Gastrocnemius medialis (tissue), 4 donors: ENCODE measurements at regions not wholly inside any gene's neighbourhood (a gene's known extent, or its start where the extent isn't known, plus 50 kb on each side); places are given as distances from the start of the nearest gene placed in this dataset.

Experiments
- ATAC-seq, 2 donors: fragments of 150-250 bp; one replicate each; pipeline ENCODE4 v1.9.1; 2016
- DNase-seq, 2 donors: peaks; one replicate each; pipeline ENCODE4 v3.0.0-alpha.2; 2019
- H3K27ac ChIP-seq, 4 donors: fragments of 200-600 bp; sonication (generic); 1 replicate in 1 of 4; 2 replicates in 3 of 4; pipeline ENCODE4 v1.5.1; 2016 to 2018; ENCODE audit warnings: mild to moderate bottlenecking in 2 of 4, moderate library complexity in 1 of 4
- H3K27me3 ChIP-seq, 3 donors: fragments of 200-600 bp; sonication (generic) in 2 of 3; 1 replicate in 1 of 3; 2 replicates in 2 of 3; pipeline versions ENCODE4 v1.5.1 to v1.6.0; 2016 to 2019; ENCODE audit warnings: mild to moderate bottlenecking in 1 of 3, moderate library complexity in 1 of 3
- H3K36me3 ChIP-seq, 2 donors: fragments of 200-600 bp; sonication (generic) in 1 of 2; one replicate each; pipeline ENCODE4 v1.5.1; 2017 to 2018
- H3K4me1 ChIP-seq, 2 donors: fragments of 200-600 bp; sonication (generic) in 1 of 2; one replicate each; pipeline ENCODE4 v1.5.1; 2016 to 2017; ENCODE audit warnings: mild to moderate bottlenecking in 2 of 2
- H3K4me3 ChIP-seq, 4 donors: fragments of 200-600 bp; sonication (generic) in 3 of 4; 1 replicate in 1 of 4; 2 replicates in 3 of 4; pipeline ENCODE4 v1.5.1; 2016 to 2019; ENCODE audit warnings: mild to moderate bottlenecking in 2 of 4
- H3K9me3 ChIP-seq, 3 donors: fragments of 200-600 bp; sonication (generic) in 2 of 3; 1 replicate in 1 of 3; 2 replicates in 2 of 3; pipeline ENCODE4 v1.5.1; 2016 to 2019
- POLR2A ChIP-seq, 2 donors: fragments of 450-650 bp; IDR thresholded peaks; one replicate each; pipeline ENCODE4 v1.6.1; 2017; ENCODE audit warnings: antibody characterized with exemption in 2 of 2, mild to moderate bottlenecking in 2 of 2, moderate library complexity in 2 of 2
- in situ Hi-C, 4 donors: fragments of 200-750 bp; cut with MboI; loops; one replicate each; pipeline versions ENCODE4 v1.15.0 to v1.8.0; 2017; ENCODE audit warnings: low sequenced_read_pairs in 4 of 4
- intact Hi-C: fragments of 100-400 bp; cut with DNase I; formaldehyde crosslinking; loops from one replicate; pipeline ENCODE4 v1.15.1; 2023; ENCODE audit warnings: low total_unique reads
- TF ChIP-seq, protein P1 (sequence below), 5 experiments: fragments of 450-650 bp in 3 of 5; fragments of 200-600 bp in 2 of 5; sonication (generic) in 2 of 5; IDR thresholded peaks in 4 of 5; conservative IDR thresholded peaks in 1 of 5; 1 replicate in 4 of 5; 2 replicates in 1 of 5; pipeline ENCODE4 v1.5.1; 2016 to 2019; ENCODE audit warnings: antibody characterized with exemption in 5 of 5, mild to moderate bottlenecking in 3 of 5, moderate library complexity in 3 of 5

DNA sequence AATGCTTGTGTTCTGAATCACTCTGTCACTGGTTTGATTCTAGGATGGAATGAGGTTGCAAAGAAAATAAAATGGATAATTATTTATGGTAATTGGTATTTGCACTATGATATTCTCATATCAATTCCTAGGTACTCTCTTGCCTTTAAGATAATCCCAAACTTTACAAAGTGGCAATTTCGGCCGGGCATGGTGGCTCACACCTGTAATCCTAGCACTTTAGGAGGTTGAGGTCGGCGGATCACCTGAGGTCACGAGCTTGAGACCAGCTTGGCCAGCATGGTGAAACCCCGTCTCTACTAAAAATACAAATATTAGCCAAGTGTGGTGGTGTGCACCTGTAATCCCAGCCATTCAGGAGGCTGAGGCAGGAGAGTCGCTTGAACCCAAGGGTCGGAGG, 1118.7 kb upstream of the C9orf72 start:
- in situ Hi-C loops (no loop called here), intact Hi-C loops (no loop called here)
- H3K27ac ChIP-seq: no peak overlapping the region
- H3K9me3 ChIP-seq: no peaks in the 10 kb centered on the region
- no peak overlapping the region for H3K4me3 ChIP-seq
- TF ChIP-seq, protein P1, sequence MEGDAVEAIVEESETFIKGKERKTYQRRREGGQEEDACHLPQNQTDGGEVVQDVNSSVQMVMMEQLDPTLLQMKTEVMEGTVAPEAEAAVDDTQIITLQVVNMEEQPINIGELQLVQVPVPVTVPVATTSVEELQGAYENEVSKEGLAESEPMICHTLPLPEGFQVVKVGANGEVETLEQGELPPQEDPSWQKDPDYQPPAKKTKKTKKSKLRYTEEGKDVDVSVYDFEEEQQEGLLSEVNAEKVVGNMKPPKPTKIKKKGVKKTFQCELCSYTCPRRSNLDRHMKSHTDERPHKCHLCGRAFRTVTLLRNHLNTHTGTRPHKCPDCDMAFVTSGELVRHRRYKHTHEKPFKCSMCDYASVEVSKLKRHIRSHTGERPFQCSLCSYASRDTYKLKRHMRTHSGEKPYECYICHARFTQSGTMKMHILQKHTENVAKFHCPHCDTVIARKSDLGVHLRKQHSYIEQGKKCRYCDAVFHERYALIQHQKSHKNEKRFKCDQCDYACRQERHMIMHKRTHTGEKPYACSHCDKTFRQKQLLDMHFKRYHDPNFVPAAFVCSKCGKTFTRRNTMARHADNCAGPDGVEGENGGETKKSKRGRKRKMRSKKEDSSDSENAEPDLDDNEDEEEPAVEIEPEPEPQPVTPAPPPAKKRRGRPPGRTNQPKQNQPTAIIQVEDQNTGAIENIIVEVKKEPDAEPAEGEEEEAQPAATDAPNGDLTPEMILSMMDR (IDR thresholded peaks at IDR 0.05 in 4 of 5, conservative IDR thresholded peaks at IDR 0.05 in 1 of 5): no peak
- TF ChIP-seq POLR2A (IDR thresholded peaks at IDR 0.05): no peak
- ATAC-seq: no peak
- H3K4me1 ChIP-seq: no peaks in the 10 kb centered on the region
- H3K36me3 ChIP-seq: no peaks in the 10 kb centered on the region
- no peak for DNase-seq
- no peaks in the 10 kb centered on the region for H3K27me3 ChIP-seq

DNA sequence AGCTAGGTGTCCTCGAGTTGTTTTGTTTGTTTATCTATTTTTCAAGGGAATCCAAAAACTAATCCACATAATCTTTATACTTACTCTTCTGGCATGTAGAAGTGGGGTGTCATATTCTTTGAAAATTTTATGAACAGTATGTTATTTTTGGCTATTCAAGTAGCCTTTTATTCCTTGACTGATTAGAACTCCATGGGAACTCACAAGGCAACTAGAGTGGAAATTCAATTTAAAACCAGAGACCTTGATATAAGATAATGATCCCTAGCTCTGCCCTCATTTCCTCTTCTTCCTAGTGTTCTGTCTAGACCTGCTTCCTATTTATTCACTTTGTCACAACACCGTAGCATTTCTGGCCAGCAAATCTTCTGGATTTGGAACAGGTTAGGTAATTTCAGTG, 1123.7 kb upstream of the C9orf72 start:
- Histone ChIP-seq H3K9me3 (peaks cover 0 to 4% (median 0%) of the 10 kb centered on the region in 3 donors), H3K27ac (no peak overlapping the region), H3K4me1 (no peaks in the 10 kb centered on the region), H3K36me3 (no peaks in the 10 kb centered on the region), H3K4me3 (no peak overlapping the region), H3K27me3 (no peaks in the 10 kb centered on the region)
- TF ChIP-seq, protein P1 (IDR thresholded peaks at IDR 0.05 in 4 of 5, conservative IDR thresholded peaks at IDR 0.05 in 1 of 5): no peak
- TF ChIP-seq POLR2A (IDR thresholded peaks at IDR 0.05): no peak
- intact Hi-C loops: no loop called here
- DNase-seq (no peak), ATAC-seq (no peak)
- in situ Hi-C loops: no loop called here

DNA sequence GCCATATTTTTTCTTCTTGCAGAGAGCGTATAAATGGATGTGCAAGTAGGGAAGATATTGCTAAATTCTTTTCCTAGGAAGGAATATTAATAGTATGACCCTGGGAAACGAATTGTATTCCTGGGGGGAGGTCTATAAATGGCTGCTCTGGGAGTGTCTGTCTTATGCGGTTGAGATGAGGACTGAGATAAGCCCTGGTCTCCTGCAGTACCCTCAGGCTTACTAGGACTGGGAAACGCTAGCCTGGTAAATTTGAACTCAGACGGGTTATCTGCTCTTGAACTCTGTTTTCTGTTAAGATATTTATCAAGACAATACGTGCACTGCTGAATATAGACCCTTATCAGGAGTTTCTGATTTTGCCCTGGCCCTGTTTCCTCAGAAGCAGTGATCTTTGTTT, 1126.4 kb upstream of the C9orf72 start:
- H3K4me3 ChIP-seq: no peak overlapping the region
- DNase-seq (no peak), ATAC-seq (no peak)
- H3K27me3 ChIP-seq: no peaks in the 10 kb centered on the region
- no peak overlapping the region for H3K27ac ChIP-seq
- intact Hi-C loops: no loop called here
- H3K9me3 ChIP-seq: peaks cover 0 to 4% (median 0%) of the 10 kb centered on the region in 3 donors
- H3K36me3 ChIP-seq: no peaks in the 10 kb centered on the region
- in situ Hi-C loops: no loop called here
- TF ChIP-seq POLR2A (IDR thresholded peaks at IDR 0.05): no peak
- TF ChIP-seq, protein P1 (IDR thresholded peaks at IDR 0.05 in 4 of 5, conservative IDR thresholded peaks at IDR 0.05 in 1 of 5): no peak
- no peaks in the 10 kb centered on the region for H3K4me1 ChIP-seq

DNA sequence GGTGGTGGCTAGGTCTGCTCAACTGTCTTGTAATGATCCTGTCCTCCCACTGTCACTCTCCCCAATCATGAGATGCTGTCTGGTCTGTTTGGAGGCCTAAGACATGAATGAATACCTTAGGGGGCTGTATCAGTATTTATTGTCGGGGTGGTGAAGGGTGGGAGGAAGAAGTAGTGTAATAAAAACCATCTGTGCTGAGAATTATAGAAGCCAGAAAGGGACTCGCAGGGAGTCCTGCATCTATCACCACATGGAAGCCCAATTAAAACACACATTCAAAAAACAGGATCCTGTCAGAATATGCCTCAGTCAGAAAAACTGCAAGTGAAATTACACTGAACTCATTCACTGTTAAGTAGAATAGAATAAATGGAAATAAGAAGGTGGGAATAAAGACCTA, 1134.3 kb upstream of the C9orf72 start:
- Histone ChIP-seq H3K27ac (no peak overlapping the region), H3K27me3 (no peaks in the 10 kb centered on the region), H3K9me3 (no peaks in the 10 kb centered on the region), H3K4me1 (no peaks in the 10 kb centered on the region), H3K4me3 (no peak overlapping the region), H3K36me3 (no peaks in the 10 kb centered on the region)
- ATAC-seq (no peak), DNase-seq (no peak)
- in situ Hi-C loops (no loop called here), intact Hi-C loops (no loop called here)
- TF ChIP-seq, protein P1 (IDR thresholded peaks at IDR 0.05 in 4 of 5, conservative IDR thresholded peaks at IDR 0.05 in 1 of 5): no peak
- no peak for TF ChIP-seq POLR2A (IDR thresholded peaks at IDR 0.05)

DNA sequence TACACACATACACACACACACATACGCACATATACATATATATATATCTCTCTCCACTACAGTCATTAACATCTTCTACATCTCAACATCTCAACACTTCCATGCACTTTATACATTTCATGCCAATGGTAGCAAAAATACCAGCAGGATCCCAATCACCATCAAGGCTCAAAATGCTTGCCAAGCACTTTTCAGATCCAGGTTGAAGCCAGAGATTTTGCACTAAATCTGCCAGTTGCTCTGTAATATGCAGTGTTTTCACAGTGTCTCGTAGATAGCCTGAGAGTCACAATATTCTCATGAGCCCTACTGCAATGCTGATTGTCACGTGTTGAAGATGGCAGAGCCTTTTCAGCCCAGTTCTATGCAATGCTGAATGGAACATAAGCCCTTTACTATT, 1140.9 kb upstream of the C9orf72 start:
- in situ Hi-C loops: no loop called here
- no peak for ATAC-seq
- intact Hi-C loops: no loop called here

More for the DNA sequence above, 1140.9 kb upstream of the C9orf72 start:
- H3K4me3 ChIP-seq: no peak overlapping the region
- no peak for TF ChIP-seq POLR2A (IDR thresholded peaks at IDR 0.05)
- TF ChIP-seq, protein P1 (IDR thresholded peaks at IDR 0.05 in 4 of 5, conservative IDR thresholded peaks at IDR 0.05 in 1 of 5): no peak
- H3K27ac ChIP-seq: no peak overlapping the region
- no peak for DNase-seq
- H3K9me3 ChIP-seq: no peaks in the 10 kb centered on the region
- H3K36me3 ChIP-seq: no peaks in the 10 kb centered on the region
- H3K4me1 ChIP-seq: no peaks in the 10 kb centered on the region
- H3K27me3 ChIP-seq: no peaks in the 10 kb centered on the region
